CD4-positive, alpha-beta T cell treated with Interleukin-17A for 4 hours (primary cell): ENCODE measurements at regions not wholly inside any gene's neighbourhood (a gene's known extent, or its start where the extent isn't known, plus 50 kb on each side); places are given as distances from the start of the nearest gene placed in this dataset.
A peak's percentile ranks its signal among the peaks of the same experiment; 100 is the strongest.

Source experiments
- DNase-seq: peaks from one replicate; pipeline ENCODE4 v3.0.0-alpha.2; 2020; ENCODE audit warnings: mixed read lengths

DNA sequence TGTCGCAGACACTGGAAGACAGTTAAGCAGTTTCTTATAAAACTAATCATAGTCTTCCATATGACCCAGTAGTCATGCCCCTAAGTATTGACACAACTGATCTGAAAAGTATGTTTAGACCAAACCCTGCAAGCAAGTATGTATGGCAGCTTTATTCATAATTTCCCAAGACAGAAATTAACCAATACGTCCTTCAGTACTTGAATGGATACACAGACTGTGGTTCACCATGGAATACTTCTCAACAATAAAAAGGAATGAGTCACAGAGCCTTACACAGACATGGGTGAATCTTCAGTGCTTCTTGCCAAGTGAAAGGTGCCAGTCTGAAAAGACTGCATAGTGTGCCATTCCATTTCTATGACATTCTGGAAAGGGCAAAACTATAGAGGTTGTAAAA is 50.2 kb upstream of the AKR1E2 start:
- no peak for DNase-seq

DNA sequence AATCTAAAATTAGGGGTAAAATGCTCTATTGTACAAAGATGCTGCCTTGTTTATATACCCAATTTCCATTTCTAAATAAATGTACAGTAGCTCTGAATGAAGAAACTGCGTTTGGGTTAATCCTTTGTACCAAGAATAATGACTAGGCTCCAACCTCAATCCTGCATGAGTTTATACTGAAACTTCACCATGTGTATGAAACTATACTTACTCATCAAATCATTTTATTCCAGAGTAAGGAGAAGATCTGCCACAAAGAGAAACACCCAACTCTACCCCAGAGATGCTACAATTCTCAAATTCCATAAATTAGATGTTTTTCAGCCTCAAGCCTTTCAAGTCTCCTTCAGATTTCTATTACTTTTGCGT is 53.8 kb upstream of the AKR1E2 start:
- no peak for DNase-seq

DNA sequence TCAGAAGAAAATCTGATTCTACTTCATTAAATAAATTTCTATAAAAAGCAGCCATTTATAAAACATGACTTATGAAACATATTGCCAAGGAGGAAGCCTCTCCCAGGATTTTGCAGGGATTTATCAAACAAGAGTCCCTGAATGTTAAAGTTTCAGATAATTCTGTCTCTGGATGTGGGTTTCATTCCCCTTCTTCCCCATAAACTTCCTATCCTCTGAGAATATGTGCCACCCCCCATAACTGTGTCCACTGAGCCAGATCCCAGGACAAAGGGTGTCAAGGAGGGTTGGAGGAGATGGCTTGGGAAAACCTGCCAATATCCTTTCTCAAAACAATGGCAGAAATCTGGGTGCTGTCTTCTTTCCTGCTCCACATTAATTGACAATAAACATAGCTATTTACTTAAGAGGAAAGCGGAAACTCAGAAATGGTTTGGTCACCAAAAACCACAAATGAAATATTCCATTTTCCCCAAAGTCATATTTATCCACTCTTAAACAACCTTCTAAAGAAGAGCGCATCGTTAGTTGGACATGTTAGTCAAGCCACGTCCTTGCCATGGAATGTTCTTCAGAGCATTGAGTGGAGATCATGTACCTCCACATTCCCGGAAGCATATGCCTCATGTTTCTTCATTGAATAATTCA is 54.3 kb upstream of the AKR1E2 start:
- no peak for DNase-seq

DNA sequence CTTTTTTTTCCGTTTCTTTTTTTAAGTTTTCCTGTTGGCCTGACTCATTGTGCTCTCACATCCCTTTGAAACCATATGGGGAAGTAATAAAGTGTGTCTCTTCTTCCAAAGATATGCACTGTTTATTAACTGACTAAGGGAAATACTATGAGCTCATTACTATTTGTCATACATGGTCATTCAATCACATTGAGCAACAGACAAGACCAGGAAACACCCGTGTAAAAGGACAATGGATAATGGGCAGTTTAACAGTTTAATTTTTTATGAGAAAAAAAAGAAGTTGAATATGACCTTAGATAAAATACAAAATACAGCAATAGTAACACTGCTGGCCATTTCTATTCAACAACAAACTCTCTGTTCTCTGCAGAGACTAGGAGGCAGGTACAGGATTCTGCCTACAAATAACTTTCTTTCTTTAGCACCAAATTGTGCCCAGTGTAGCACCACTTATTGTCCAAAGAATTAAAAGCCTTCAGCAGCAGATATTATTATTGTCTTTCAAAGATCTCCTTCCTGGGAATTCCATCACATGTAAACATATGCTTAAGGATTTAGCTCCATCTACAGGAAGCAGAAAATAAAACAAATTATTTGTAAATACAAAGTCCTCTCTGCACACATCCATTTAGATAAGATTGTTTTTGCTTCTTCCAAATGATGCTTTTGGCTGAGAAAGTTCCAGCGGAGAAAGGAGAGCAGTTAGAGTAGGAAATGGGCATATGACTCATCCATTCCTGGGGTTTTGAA is 55.0 kb upstream of the AKR1E2 start:
- DNase-seq = no peak

DNA sequence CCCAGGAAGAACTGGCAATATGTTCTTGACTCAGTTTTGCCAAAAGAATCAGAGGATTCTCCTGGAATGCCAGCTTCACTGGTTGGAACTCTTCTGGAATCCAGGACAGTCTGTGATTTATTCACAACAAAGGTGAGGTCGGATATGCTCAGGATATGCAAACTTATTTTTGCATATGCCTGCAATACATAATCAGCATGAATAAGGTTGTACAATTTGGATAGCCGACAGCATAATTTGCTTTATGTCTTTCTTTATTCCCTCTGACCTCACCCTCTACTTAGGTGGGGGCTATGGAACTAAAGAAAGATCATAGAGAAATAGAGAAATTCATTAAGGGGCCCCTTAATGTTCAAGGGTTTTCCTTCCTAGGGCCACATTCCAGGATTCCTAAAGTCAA is 57.6 kb upstream of the AKR1E2 start:
- DNase-seq = no peak

DNA sequence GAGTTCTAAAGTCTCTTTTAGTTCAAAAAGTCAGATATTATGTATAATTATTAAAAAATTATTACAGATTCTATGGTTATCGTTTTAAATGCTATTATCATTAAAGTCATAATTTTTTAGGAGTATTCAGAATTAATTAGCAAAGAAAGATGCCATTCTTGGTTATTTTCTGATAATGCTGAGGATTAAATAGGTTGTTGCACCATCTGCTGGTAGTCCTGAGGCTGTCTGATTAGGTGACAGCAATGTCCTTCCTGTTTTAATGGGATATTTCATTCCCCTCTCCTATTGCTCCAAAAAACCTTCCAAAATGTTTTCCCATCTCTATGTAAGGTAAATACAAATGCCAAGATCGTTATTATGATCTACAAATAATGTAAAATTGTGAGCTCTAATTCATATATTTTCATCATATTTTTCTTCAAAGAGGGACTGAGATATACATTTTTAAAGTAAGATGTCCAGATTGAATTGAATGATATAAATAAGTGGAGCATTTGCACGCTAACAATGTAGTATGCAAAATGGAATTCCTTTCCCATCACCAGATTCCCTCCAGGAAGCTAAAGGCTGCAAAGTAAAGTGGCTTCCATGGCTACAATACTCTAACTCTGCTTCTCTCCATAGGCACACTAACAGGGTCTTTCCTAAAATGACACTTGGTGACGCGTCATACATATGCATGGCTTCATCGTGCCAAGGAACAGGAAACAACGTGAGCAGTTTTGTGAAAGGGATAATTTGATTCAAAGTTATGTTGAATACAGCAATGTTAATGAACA is 58.8 kb upstream of the AKR1E2 start:
- DNase-seq = peak; percentile 26

DNA sequence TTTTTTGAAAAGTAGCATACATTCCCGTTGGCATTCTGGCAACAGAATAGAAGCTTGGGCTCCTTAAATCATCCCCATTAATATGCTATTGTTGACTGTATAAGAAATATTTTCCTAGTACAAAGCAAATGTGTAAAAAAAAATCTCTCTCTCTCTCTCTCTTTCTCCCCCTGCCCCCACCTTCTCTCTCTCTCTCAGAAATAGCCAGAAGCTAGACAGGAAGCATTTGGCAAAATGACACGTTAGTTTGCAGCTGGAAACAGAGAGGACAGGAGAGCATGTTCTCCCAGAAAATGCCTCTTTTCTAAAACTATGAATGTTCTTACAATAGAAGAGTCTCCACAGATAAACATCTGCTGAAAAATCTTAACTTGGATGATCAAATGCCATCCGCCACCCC is 59.6 kb upstream of the AKR1E2 start:
- DNase-seq = no peak

DNA sequence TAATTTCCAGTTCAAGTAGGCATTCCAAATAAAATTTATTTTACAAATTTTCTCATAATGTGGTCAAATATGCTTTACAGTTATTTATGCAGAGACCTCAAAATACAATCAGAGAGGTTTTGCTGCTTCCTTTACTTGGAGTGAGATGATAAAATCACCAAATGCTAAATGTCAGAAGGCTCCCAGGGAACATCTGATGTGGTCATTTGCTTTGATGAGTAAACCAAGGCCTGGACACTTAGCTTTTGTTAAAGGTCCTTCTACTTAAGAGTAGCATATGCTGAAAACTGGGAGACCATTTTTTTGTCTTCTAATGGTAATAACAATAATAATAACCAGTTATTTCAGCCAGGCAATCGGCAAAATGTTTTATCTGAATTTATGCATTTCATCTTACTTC is 60.6 kb upstream of the AKR1E2 start:
- no peak for DNase-seq

DNA sequence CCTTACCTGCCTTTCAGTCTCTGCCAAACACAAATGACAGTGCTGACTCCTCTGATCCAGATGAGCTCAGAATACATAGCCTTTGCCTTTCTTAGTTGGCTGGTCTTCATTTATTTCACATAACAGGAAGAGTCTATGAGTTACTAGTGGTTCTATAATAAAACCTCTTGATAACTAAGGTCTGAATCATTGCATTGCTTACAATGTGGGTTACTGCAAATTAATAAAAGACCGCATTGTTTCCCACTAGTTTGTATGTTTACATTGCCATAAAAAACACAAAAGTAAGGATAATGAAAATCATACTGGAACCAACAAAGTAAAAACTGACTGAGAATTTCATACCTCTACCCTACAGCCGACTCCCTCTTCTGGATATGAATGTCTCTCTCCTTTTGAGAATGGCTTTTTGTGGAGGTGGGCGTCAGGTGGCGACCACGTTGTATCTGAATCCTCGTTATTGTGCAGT is 62.0 kb upstream of the AKR1E2 start:
- DNase-seq = no peak

DNA sequence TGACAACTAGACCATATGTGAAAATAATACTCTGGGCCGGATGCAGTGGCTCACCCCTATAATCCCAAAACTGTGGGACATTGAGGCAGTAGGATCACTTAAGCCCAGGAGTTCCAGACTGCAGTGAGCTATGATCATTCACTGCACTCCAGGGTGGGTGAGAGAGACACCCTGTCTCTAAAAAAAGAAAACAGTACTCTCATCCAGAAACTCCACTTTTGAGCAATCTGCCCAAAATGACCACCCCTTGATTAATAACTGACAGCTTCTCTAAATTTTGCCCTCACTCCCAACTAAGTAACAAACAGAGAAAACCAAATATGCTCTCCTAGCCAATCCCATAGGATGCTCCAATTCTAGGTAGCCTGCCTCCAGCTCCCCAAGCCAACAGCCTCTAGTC is 62.5 kb upstream of the AKR1E2 start:
- no peak for DNase-seq

DNA sequence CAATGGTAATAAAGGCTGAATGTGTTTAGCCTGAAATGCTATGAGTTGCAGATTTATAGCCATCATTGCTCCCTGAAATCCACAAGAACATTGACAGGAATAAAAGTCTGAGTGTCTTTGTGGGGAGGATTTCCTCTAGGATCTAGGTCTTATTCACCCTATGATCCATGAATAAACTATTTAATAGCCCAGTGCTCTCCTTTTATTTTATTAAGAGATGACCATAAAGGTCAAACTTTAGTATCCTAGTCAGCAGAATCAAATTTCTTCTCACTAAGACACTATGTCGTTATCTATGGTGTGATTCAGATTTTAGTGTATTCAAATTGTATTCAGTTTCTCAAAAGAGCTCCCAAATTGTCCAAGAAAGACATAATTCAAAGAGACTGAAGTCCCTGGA is 67.8 kb upstream of the AKR1E2 start:
- no peak for DNase-seq

DNA sequence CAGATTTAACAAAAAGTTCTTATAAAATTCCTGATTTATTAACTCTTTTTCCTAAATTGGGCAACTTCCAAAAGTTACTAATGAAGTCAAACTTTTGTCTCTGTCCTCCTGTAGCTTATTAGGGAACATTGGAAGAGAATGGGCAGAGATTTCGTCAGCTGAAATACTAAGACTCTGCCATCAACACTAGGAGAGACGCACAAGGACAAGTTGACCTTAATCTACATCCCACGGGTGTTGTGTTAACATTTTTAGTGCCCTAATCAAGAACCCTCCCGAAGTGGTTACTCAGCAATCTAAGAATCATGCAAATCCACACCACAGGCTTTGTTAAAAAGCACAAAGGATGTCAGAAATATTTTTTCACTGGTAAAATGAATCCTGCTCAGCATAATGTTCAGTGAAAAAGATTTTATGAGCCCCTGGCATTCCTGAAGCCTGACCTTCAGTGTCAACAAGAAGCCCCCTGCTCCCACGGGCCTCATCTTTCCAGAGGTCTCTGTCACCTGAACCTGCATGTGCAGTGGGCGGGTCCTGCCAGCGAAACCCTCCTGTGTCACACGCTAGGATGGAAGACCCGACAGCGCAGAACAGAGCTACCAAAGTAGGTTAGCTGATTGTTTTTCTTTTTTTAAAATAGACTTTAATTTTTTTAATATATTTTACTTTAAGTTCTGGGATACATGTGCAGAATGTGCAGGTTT is 70.6 kb upstream of the AKR1E2 start:
- DNase-seq = no peak

DNA sequence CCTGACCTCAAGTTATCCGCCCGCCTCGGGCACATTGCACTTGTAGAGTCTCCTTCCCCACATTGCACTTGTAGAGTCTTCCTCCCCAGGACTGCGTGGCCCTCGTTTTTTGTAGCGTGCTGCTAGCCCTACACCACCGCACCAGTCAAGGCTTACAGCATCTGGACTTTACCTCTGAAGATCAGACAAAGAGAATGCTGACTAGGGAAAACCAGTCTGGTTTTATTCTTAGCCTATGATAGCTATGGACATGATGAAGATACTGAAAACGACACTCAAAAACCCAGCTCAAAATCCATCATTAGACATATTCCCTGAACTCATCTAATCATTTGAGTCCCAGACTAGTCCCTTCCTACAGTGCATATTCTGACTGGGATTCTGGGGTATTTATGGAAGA is 71.9 kb upstream of the AKR1E2 start:
- DNase-seq = no peak

DNA sequence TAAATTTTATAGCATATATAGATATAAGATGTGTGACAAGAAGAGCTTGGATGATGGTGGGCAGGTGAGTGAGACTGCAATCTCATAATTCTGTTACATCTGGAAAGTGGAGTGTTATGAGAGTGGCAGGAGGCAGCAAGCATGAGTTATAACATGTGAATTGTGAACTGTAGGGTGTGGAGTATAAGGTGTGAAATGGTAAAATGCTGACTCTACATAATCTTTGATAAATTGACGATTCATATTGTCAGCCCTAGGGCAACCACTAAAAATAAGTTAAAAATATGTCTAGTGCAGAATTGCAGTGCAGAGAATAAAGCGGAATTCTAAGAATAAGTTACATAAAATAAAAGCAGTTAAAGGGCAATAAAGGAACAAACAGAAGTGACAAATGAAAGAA is 74.8 kb upstream of the AKR1E2 start:
- DNase-seq = no peak

DNA sequence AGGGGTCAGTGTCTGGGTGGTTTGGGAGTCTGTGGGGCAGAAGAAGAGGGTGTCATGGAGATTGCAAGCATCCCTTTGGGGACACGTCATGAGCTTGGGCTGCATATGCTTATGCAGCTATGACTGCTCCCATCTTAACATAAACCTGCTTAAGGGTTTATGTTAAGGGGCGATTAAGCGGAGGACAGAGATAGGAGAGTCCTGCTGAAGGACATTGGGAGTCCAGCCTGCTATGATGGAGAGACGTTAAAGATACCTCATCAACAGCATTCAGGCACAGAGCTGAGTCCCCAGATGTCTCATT is 76.8 kb upstream of the AKR1E2 start:
- DNase-seq = no peak

DNA sequence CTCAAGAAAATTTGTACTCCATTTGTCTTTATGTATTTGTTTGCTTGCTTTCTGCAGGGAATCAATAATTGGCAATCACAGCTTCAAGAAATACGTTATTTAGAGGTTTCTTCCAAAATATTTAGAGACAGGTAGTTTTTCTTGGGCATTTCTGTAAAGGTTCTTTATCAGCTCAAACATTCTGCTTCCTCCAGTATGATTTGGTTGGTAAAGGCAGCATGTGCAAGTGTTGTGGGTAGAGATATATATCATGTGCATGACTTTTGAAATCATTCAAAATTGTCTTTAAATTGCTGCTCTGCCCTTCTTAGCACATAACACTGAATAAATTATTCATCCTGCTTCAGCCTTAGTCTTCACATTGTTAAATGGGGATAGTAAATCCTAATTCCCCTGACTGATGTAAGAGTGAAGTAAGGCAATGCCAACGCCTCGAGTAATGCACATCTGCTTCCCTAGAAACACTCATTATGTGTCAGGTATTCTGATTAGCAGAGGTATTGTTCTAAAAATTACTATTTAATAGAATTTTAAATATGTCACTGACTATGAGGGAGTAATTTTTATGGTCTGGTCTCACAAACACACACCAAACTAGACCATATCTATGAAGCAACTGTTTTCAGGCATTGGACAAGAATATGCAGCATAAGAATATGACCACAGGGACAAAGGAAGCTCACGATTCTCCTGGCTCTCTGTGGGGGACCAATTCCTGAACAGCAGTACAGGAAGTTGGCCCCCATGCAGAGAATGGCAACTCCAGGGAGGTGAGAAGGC is 77.3 kb upstream of the AKR1E2 start:
- DNase-seq = no peak

DNA sequence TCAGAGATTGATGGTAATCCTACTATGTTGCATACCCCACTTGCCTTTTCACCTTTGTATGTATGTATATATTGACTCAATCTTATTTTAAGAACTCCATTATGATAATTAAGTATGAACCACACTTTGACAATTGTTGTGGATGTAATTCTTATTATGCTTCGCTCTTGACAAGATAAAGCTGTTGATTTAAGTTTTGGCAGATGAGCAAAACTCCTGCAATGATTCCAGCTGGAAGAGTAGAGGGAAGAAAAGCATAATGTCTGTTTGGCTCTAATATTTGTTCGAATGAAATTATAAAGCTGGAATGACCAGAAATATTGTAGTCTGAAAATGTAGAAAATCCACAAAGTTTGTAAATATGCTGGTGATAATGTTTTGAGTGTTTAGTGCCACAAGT is 83.8 kb upstream of the AKR1E2 start:
- no peak for DNase-seq

DNA sequence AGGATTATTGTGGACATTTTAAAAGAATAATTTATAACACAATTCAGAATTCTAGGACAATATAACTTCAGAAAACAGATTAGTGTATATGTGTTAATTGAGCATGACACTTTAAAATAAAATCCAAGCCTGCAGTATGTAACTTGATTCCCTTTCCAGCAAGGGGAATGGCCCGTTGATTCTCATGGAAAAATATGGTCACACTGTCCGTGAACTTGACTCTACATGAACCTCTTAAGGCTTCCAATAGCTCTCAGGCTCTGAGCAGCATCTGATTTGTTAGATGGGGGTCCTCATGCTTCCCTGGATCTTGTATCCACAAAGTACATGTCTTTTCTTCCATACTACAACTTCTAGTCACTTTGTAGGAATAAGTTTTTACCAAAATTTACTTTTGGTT is 85.5 kb upstream of the AKR1E2 start:
- no peak for DNase-seq

DNA sequence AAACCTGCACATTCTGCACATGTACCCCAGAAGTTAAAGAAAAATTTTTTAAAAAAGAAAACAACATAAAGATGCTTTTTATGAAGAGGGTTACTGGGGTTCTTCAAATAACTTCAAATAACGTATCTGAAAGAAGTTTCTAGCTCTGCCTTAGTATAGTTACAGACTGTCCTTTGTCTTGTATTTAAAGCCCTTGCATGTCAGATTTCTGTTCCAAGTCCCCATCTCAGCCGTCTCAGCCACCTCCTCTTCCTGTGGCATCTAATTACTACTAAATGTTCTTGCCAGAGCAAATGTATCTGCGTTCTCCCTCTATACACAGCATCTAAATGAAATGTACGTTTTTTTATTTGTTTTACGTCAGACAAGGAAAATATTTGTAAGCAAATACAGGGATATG is 89.4 kb upstream of the AKR1E2 start:
- DNase-seq = no peak

DNA sequence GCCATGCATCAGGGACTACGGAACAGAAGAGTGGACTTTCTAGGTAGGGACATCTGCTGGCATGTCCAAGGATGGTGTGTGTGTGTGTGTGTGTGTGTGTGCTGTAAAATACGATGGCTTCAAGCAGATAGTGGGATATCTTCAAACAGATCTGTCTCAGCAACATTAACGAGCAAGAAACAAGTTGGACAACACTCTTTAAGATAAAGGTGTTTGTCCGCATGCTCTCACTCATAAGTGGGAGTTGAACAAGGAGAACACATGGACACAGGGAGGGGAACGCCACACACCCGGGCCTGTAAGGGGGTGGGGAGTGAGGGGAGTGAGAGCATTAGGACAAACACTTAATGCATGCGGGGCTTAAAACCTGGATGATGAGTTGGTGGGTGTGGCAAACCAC is 89.8 kb upstream of the AKR1E2 start:
- DNase-seq = no peak

DNA sequence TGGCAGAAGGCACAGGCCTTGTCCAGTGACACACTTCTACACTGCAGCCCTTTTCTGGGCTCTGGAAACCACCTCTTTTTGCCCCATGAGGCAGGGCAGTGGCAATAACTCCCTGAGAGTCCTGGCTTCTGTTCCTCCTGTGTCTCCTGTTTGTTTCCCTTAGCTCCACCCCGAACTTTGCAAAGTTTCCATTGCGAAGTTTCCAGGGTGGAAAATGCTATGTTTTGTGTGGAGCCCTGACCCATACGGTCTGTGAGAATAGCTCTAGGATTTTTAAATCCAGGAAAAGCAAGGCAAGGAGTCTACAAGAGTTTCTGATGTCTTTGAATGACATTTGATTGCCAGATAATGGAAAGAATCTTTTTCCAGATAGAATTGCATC is 92.2 kb upstream of the AKR1E2 start:
- DNase-seq = no peak

DNA sequence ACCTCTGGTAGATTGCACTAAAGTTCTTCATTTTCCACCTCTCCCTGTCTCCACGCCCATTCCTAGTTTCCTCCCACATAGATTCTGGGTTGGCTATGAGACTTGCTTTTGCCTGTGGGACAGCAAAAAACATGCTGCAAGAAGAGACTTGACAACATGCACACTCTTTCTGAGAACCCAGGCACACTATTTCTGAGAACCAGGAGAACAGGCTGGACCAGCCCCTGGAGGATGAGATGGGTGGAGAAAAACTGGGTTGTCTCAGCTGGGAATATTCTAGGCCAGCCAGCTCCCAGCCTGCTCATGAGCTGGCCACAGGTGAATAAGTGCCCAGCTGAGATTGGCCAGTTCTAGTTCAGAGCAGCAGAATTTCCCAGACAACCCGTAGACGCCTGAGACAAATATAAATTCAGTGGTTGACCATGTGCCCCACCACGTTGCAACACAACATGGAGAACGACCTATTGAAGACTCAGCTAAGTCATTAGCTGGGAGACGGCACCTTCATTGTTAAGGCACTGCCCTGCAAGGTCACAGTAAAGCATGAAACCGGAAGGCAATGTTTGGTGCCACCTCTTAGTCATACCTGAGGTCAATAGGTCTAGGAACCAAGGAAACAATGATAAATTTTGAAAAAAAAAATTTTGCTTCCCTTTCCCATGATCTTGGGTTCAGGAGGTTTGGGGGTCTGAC is 92.7 kb upstream of the AKR1E2 start:
- DNase-seq = no peak
